HUDEP-2 (cell line): ENCODE measurements at regions not wholly inside any gene's neighbourhood (a gene's known extent, or its start where the extent isn't known, plus 50 kb on each side); places are given as distances from the start of the nearest gene placed in this dataset.

Experiments used
- DNase-seq, 76 experiments: peaks; one replicate each; lab custom pipeline; 2025; ENCODE audit not compliant: unreplicated experiment in 76 of 76; lab: John Stamatoyannopoulos, UW

GRCh38 chr2:23306401-23306800 is 78.6 kb upstream of the KLHL29 start:
- no peak for DNase-seq

- DNase-seq: no peak
Measured at GRCh38 chr2:23311186-23311585, 73.8 kb upstream of the KLHL29 start.

- DNase-seq: peak in 18 of 76 experiments; percentile 2 to 37 (median 8)
Measured at GRCh38 chr2:23312996-23313606, 71.9 kb upstream of the KLHL29 start.

- no peak for DNase-seq
Measured at GRCh38 chr2:23314687-23315086, 70.3 kb upstream of the KLHL29 start.

- DNase-seq: no peak
Measured at GRCh38 chr2:23320058-23320457, 64.9 kb upstream of the KLHL29 start.

GRCh38 chr2:23321751-23322150 is 63.2 kb upstream of the KLHL29 start:
- no peak for DNase-seq

GRCh38 chr2:23322567-23323197 is 62.3 kb upstream of the KLHL29 start:
- DNase-seq: no peak

GRCh38 chr2:23323198-23323916 is 61.6 kb upstream of the KLHL29 start:
- no peak for DNase-seq

- no peak for DNase-seq
Measured at GRCh38 chr2:23323917-23324680, 60.9 kb upstream of the KLHL29 start.

- DNase-seq: no peak
Measured at GRCh38 chr2:23326330-23326729, 58.6 kb upstream of the KLHL29 start.

GRCh38 chr2:23327416-23327815 is 57.6 kb upstream of the KLHL29 start:
- DNase-seq: no peak

- no peak for DNase-seq
Measured at GRCh38 chr2:23327887-23328286, 57.1 kb upstream of the KLHL29 start.

GRCh38 chr2:23330214-23330613 is 54.8 kb upstream of the KLHL29 start:
- peak in 12 of 76 experiments; percentile 1 to 26 (median 8) for DNase-seq
